HG02870 (cell line): ENCODE measurements at regions not wholly inside any gene's neighbourhood (a gene's known extent, or its start where the extent isn't known, plus 50 kb on each side); places are given as distances from the start of the nearest gene placed in this dataset.
"Not testable (repeated sequence)": the region's sequence is repeated elsewhere in the genome, so short reads cannot be mapped to it uniquely, and the experiment has no call there.

Source experiments
- ATAC-seq: cut with Tn5 transposase; IDR thresholded peaks from one replicate; pipeline ENCODE4 v1.9.1; 2021; ENCODE audit warnings: mild to moderate bottlenecking, moderate library complexity; ENCODE audit not compliant: unreplicated experiment

GRCh38 chr3:118801899-118802298 is 232.7 kb downstream of the IGSF11 start:
- no peak for ATAC-seq

- ATAC-seq = no peak
These were observed 232.1 kb downstream of the IGSF11 start for GRCh38 chr3:118802325-118803095.

GRCh38 chr3:118803096-118803476 is 231.6 kb downstream of the IGSF11 start:
- no peak for ATAC-seq

- ATAC-seq = no peak
These were observed 229.6 kb downstream of the IGSF11 start for GRCh38 chr3:118805007-118805406.

- no peak for ATAC-seq
These were observed 228.2 kb downstream of the IGSF11 start for GRCh38 chr3:118806423-118806822.

GRCh38 chr3:118807349-118807748 is 227.3 kb downstream of the IGSF11 start:
- not testable (repeated sequence) for ATAC-seq

GRCh38 chr3:118808723-118809122 is 225.9 kb downstream of the IGSF11 start:
- ATAC-seq = no peak

- ATAC-seq = peak; percentile 48
These were observed 224.7 kb downstream of the IGSF11 start for GRCh38 chr3:118809696-118810498.

GRCh38 chr3:118810499-118811035 is 224.1 kb downstream of the IGSF11 start:
- ATAC-seq = peak; percentile 32

GRCh38 chr3:118811236-118811732 is 223.4 kb downstream of the IGSF11 start:
- ATAC-seq = no peak

- ATAC-seq = peak; percentile 25
These were observed 221.2 kb downstream of the IGSF11 start for GRCh38 chr3:118813472-118813871.

GRCh38 chr3:118817748-118818165 is 216.9 kb downstream of the IGSF11 start:
- ATAC-seq = peak; percentile 71

GRCh38 chr3:118818386-118818785 is 216.3 kb downstream of the IGSF11 start:
- no peak for ATAC-seq

- ATAC-seq = no peak
These were observed 211.0 kb downstream of the IGSF11 start for GRCh38 chr3:118823626-118824025.

- no peak for ATAC-seq
These were observed 207.2 kb downstream of the IGSF11 start for GRCh38 chr3:118827446-118827845.

- ATAC-seq = no peak
These were observed 206.3 kb downstream of the IGSF11 start for GRCh38 chr3:118828351-118828750.

- no peak for ATAC-seq
These were observed 201.6 kb downstream of the IGSF11 start for GRCh38 chr3:118833075-118833474.

GRCh38 chr3:118838871-118839270 is 195.8 kb downstream of the IGSF11 start:
- ATAC-seq = no peak

- no peak for ATAC-seq
These were observed 192.3 kb downstream of the IGSF11 start for GRCh38 chr3:118842147-118842863.

GRCh38 chr3:118846176-118846575 is 188.5 kb downstream of the IGSF11 start:
- no peak for ATAC-seq
